GM18873 (cell line): ENCODE measurements at regions not wholly inside any gene's neighbourhood (a gene's known extent, or its start where the extent isn't known, plus 50 kb on each side); places are given as distances from the start of the nearest gene placed in this dataset.

ENCODE experiments used
- ATAC-seq: cut with Tn5 transposase; IDR thresholded peaks from one replicate; pipeline ENCODE4 v1.9.1; 2021; ENCODE audit warnings: mild to moderate bottlenecking, moderate library complexity, moderate number of reproducible peaks; ENCODE audit not compliant: unreplicated experiment, low FRiP score

DNA sequence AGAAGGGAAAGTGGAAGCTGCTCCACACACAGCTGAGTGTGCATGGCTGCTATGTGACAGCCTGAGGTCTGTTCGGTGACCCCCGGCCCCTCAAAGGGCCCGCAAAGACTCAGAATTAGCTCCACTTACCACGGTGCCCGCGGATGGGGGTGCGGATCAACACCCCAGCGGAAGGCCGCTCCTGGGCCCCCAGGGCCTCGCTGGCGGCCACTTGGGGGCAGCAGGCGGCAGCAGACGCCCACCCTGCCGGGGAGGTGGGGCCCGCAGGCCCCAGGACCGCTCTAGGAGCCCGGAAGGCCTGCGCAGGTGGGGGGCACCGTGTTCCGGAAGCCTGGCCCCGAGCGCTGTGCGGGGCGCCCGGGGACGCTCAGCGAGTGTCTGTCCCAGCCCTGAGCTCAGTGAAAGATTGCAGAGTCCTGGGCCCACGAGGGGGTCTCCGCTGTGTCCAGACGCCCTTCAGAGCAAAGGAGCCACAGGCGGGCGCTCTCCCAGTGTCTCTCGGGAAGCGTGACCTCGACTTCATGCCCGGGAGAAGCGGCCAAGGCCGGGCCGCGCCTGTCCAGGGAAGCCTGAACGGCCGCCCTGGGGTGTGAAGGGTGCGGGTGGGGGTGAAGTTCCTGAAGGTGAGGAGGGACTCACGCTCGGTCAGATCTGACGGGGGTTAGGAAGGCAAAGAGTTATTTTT is 118.7 kb downstream of the VAPA start:
- ATAC-seq, result no peak

DNA sequence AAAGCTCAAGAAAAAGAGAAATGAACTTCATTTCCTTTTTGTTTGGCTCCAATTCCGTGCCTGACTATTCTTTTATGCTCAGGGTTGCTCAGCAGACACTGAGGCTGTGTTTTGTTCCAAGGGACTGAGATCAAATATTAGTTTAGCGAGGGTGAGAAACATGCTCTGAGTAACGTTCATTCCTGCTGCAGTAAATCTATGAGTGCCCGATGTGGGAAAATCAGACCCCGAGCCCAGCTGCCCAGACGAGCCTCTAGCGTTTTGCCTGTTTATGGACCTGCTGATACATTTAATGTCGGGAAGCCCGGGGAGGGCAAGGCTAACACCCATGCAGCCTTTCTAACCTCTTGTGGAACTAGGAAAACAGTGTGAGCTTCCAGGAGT is 119.2 kb downstream of the VAPA start:
- no peak for ATAC-seq

DNA sequence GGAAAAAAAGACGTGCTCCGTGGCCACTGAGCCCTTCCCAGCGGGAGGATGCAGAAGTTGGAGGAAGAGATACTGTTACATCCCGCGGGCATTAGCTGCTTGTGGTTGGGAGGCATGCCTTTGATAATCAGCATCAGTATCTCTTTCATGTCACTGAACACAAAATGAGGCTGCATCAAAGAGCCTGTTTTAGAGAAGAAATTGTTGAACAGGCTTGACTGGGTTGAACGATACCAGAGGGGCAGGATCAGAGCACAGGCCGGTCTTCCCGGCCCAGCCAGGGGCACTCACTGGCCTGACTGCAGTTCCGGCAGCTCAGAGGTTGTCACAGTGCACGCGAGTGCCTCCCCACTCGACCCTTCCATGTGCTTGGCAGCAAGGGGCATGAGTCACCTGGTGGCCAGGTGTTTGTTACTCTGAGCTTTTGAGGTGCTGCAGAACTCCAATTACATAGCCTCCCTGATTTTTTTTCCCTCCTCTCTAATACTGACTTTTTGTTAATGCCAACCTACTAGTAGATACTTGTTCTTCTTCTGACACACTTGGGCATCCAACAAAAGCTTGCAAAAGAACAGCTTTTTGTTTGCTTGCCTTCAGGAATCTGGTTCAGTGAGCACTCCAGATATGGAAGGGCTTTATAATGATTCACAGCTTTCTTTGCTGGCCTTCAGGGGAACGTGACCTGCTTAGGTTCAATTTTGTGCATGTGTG is 121.6 kb downstream of the VAPA start:
- no peak for ATAC-seq

DNA sequence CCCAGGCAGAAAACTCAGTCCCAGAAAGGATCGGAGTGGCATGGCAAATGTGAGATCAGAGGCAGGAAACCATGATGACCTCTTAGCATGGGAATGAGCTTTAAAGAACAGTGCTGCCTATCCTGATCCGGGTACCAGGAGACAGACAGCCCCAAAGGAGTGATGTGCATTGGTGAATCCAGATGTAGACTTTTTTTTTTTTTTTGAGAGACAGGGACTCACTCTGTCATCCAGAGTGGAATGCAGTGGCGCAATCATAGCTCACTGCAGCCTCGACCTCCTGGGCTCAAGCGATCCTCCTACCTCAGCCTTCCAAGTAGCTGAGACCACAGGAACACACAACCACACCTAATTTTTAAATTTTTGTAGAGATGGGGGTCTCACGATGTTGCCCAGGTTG is 122.7 kb downstream of the VAPA start:
- no peak for ATAC-seq

GRCh38 chr18:10037181-10037580 is 123.4 kb downstream of the VAPA start:
- ATAC-seq, result no peak

- no peak for ATAC-seq
Observed at GRCh38 chr18:10038268-10038667, 124.5 kb downstream of the VAPA start.

GRCh38 chr18:10040287-10041011 is 126.6 kb downstream of the VAPA start:
- no peak for ATAC-seq

DNA sequence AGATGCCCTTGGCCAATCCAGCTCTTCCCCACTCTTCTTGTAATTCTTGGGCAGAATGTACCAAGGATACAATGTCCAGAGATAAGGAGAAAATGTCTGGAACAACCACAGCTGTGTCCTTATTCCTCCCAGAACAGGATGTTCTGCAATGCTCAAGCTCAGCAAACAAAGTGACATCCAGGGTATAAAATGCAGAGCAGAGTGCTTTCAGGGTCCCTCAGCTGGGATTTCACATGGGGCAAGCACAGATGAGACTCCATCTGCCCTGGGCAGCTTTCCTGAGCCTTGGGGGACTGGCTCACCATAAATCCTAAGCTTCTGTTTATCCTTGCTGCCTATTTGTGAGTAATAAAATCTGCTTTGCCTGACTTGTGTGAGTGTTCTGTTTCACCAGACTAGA is 127.4 kb downstream of the VAPA start:
- ATAC-seq, result no peak

DNA sequence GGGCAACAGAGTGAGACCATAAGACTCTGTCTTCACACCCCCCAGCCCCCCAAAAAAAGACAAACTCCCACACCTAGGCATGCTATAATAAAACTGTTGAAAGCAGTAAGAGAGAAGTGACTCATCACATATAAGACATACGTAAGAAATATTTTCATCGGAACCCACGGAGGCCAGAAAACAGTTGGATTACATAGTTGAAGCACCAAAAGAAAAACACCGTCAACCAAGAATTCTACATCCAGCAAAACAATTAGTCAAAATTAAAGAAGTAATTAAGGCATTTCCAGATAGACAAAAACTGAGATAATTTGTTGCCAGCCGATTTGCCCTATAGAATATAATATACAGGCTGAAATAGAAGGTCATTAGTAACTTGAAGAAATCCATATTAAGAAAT is 128.7 kb downstream of the VAPA start:
- no peak for ATAC-seq

- ATAC-seq, result no peak
Observed at GRCh38 chr18:10044054-10044453, 130.2 kb downstream of the VAPA start.

GRCh38 chr18:10045296-10045891 is 131.6 kb downstream of the VAPA start:
- ATAC-seq, result no peak

GRCh38 chr18:10046178-10046807 is 132.5 kb downstream of the VAPA start:
- no peak for ATAC-seq

- ATAC-seq, result no peak
Observed at GRCh38 chr18:10047237-10047636, 133.4 kb downstream of the VAPA start.

GRCh38 chr18:10049747-10050146 is 135.9 kb downstream of the VAPA start:
- no peak for ATAC-seq

DNA sequence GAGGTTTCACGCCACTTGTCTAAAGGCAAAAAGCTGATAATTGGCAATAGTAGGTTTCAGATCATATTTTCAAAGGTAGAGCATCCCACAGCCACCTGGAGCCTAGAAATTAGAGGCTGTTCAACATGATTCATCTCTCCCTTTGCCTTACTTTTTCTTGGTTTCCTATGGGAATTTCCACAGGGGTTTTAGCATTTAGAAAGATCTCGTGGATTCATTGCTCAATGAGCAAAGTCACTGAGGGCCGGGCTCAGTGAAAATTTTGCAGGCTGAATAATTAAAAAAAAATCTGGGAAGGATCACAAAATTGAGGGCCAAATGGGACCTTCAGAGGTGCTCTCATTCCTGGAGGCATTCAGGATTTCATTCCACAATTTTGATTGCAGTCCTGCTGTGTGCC is 137.1 kb downstream of the VAPA start:
- ATAC-seq, result no peak

GRCh38 chr18:10051877-10052631 is 138.2 kb downstream of the VAPA start:
- no peak for ATAC-seq

DNA sequence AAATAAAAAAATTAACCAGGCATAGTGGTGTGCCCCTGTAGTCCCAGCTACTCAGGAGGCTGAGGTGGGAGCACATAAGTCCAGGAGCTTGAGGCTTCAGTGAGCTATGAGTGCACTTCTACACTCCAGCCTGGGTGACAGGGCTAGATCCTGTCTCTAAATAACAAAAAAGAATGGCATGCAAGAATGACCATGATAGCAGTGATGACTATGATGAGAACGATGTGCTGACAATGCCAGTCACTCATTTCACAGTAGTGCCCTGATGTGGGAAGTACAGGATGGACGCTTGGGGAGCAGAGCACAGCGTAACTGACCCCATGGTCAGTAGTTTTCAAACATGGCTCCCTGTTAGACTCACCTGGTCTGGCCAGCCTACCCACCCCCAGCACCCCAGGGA is 139.1 kb downstream of the VAPA start:
- ATAC-seq, result no peak

- ATAC-seq, result no peak
Observed at GRCh38 chr18:10053861-10054260, 140.0 kb downstream of the VAPA start.

GRCh38 chr18:10054366-10054765 is 140.6 kb downstream of the VAPA start:
- ATAC-seq, result no peak

GRCh38 chr18:10055125-10055750 is 141.4 kb downstream of the VAPA start:
- no peak for ATAC-seq
